DMS153 (cell line): ENCODE measurements at regions not wholly inside any gene's neighbourhood (a gene's known extent, or its start where the extent isn't known, plus 50 kb on each side); places are given as distances from the start of the nearest gene placed in this dataset.
"Not testable (repeated sequence)": the region's sequence is repeated elsewhere in the genome, so short reads cannot be mapped to it uniquely, and the experiment has no call there.

Experiments used
- DNase-seq: peaks from one replicate; lab custom pipeline; 2025; lab: John Stamatoyannopoulos, UW

GRCh38 chr9:113705306-113705927 is 170.7 kb upstream of the ZNF618 start:
- no peak for DNase-seq

- DNase-seq: no peak
Measured at GRCh38 chr9:113705928-113706519, 170.1 kb upstream of the ZNF618 start.

GRCh38 chr9:113707953-113708695 is 168.0 kb upstream of the ZNF618 start:
- DNase-seq: no peak

- DNase-seq: no peak
Measured at GRCh38 chr9:113708821-113709713, 167.0 kb upstream of the ZNF618 start.

- no peak for DNase-seq
Measured at GRCh38 chr9:113709721-113710120, 166.4 kb upstream of the ZNF618 start.

- no peak for DNase-seq
Measured at GRCh38 chr9:113711251-113711650, 164.9 kb upstream of the ZNF618 start.

GRCh38 chr9:113712053-113712452 is 164.1 kb upstream of the ZNF618 start:
- no peak for DNase-seq

GRCh38 chr9:113715086-113715485 is 161.0 kb upstream of the ZNF618 start:
- no peak for DNase-seq

- DNase-seq: no peak
Measured at GRCh38 chr9:113719919-113720318, 156.2 kb upstream of the ZNF618 start.

- DNase-seq: no peak
Measured at GRCh38 chr9:113720495-113720894, 155.6 kb upstream of the ZNF618 start.

GRCh38 chr9:113721856-113722255 is 154.3 kb upstream of the ZNF618 start:
- DNase-seq: no peak

- DNase-seq: no peak
Measured at GRCh38 chr9:113724202-113724601, 151.9 kb upstream of the ZNF618 start.

- DNase-seq: no peak
Measured at GRCh38 chr9:113728989-113729388, 147.1 kb upstream of the ZNF618 start.

GRCh38 chr9:113734826-113735225 is 141.3 kb upstream of the ZNF618 start:
- DNase-seq: no peak

GRCh38 chr9:113737517-113738271 is 138.4 kb upstream of the ZNF618 start:
- peak; percentile 7 for DNase-seq

GRCh38 chr9:113738496-113738892 is 137.6 kb upstream of the ZNF618 start:
- DNase-seq: no peak

- no peak for DNase-seq
Measured at GRCh38 chr9:113738893-113739604, 137.1 kb upstream of the ZNF618 start.

- not testable (repeated sequence) for DNase-seq
Measured at GRCh38 chr9:113739605-113740507, 136.3 kb upstream of the ZNF618 start.
